AG09319 (cell line): ENCODE measurements at regions not wholly inside any gene's neighbourhood (a gene's known extent, or its start where the extent isn't known, plus 50 kb on each side); places are given as distances from the start of the nearest gene placed in this dataset.
"Not testable (repeated sequence)": the region's sequence is repeated elsewhere in the genome, so short reads cannot be mapped to it uniquely, and the experiment has no call there.

Source experiments
- DNase-seq: peaks from one replicate; pipeline ENCODE4 v3.0.0-alpha.2; 2010; ENCODE audit warnings: low read depth; ENCODE audit errors: extremely low read depth
- TF ChIP-seq, protein P1 (sequence below): IDR thresholded peaks from 2 replicates; pipeline ENCODE4 v1.5.1; 2011; ENCODE audit warnings: low read depth, mild to moderate bottlenecking, inconsistent platforms, low read length, moderate library complexity

DNA sequence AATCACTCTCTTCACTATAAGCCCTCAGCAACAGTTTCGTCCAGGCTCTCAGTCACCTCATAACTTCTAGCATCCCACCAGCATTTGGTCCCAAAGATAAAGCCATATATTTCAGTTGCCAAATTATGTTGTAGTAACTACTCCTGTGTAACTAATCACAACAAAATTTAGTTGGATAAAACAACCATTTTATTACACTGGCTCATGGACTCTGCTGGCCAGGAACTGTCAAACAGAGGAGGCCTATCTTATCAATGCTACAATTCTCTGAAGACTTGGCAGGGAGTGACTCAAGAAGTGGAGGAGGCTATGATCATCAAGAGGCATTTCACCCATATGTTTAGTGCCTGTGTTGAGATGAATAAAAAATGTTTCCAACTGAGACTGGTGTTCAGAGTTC lies 1082.3 kb upstream of the GJE1 start:
- no peak for DNase-seq
- TF ChIP-seq, protein P1, sequence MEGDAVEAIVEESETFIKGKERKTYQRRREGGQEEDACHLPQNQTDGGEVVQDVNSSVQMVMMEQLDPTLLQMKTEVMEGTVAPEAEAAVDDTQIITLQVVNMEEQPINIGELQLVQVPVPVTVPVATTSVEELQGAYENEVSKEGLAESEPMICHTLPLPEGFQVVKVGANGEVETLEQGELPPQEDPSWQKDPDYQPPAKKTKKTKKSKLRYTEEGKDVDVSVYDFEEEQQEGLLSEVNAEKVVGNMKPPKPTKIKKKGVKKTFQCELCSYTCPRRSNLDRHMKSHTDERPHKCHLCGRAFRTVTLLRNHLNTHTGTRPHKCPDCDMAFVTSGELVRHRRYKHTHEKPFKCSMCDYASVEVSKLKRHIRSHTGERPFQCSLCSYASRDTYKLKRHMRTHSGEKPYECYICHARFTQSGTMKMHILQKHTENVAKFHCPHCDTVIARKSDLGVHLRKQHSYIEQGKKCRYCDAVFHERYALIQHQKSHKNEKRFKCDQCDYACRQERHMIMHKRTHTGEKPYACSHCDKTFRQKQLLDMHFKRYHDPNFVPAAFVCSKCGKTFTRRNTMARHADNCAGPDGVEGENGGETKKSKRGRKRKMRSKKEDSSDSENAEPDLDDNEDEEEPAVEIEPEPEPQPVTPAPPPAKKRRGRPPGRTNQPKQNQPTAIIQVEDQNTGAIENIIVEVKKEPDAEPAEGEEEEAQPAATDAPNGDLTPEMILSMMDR, result no peak

DNA sequence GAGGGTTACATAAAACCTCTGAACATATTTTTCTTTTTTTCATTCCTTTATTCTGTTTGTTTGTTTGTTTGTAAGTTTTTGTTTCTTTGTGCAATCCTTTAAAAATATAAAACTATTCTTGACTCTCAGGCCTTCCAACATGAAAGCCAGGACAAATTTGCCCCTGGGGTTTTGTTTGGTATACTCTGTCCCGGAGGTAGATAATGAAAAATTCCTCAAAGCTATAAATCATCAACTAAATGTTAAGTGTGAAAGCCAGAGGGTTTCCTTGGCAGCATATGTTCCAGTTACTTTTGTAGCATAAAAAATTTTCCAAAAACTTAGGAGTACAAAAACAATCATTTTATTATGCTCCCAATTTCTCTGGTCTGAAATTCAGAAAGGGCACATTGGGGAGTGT lies 1084.3 kb upstream of the GJE1 start:
- TF ChIP-seq, protein P1, result no peak
- no peak for DNase-seq

GRCh38 chr6:141046496-141046895 lies 1086.2 kb upstream of the GJE1 start:
- not testable (repeated sequence) for DNase-seq

DNA sequence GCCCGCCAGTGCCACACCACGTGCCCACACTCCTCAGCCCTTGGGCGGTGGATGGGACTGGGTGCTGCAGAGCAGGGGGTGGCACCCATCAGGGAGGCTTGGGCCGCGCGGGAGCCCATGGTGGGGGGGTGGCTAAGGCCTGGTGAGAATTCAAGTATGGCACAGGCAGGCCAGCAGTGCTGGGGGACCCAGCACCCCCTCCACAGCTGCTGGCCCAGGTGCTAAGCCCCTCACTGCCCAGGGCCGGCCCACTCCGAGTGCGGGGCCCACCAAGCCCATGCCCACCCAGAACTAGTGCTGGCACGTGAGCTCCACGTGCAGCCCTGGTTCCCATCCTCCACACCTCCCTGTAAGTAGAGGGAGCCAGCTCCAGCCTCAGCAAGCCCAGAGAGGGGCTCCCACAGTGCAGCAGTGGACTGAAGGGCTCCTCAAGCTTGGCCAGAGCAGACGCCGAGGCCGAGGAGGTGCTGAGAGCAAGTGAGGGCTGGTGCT lies 1091.1 kb upstream of the GJE1 start:
- TF ChIP-seq, protein P1, result no peak
- no peak for DNase-seq

- TF ChIP-seq, protein P1, result no peak
- no peak for DNase-seq
Observed at GRCh38 chr6:141035312-141036200, 1097.2 kb upstream of the GJE1 start.

DNA sequence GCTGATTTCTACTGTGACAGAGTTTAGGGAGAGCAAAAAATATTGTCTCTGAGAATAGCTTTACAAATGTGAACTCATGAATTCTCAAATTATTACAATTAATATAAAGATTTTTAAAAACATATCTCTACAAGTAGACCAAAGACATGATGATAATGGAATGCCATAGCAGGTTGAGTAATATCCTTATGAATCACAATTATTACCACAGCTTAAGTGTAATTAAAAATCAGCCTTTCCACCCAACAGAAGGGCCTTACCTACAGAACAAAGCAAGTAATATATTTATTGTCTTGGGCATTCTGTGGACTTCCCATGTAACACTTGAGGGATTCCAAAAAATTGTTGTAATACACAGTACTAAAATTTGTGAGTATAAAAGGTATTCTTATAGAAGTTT lies 1099.6 kb upstream of the GJE1 start:
- TF ChIP-seq, protein P1, result no peak

GRCh38 chr6:141029908-141030307 lies 1102.8 kb upstream of the GJE1 start:
- TF ChIP-seq, protein P1, result no peak
- DNase-seq, result no peak

More for the DNA sequence above, 1099.6 kb upstream of the GJE1 start:
- no peak for DNase-seq

- TF ChIP-seq, protein P1, result no peak
- DNase-seq, result no peak
Observed at GRCh38 chr6:141028791-141029280, 1103.9 kb upstream of the GJE1 start.
